ENCODE measurements at regions not wholly inside any gene's neighbourhood (a gene's known extent, or its start where the extent isn't known, plus 50 kb on each side); places are given as distances from the start of the nearest gene placed in this dataset.

DNA sequence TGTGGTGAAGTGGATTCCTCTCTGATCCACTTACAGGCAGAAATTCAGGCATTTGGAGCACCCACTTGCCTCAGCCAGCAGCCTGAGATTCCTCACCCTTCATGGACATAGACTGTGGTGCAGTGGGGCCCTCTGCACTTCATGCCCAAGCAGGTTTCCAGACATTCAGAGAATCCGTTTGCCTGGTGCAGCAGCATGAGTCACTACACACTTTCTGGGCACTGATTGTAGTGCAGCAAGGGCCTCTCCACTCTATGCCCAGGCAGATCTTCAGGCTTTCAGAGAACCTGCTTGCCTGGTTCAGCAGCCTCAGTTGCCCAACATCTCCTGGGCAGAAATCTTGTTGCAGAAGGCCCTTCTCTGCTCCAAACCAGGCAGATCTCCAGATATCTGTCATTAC is 920.9 kb downstream of the SLITRK5 start:
- Histone ChIP-seq H4K91ac (ENCODE audit: insufficient read depth, low read depth, low read length) (no peak overlapping the region), H3K9me3 (ENCODE audit: control insufficient read depth, insufficient read depth, low read length) (peaks cover 15% of the 10 kb centered on the region), H2AK5ac (ENCODE audit: low read depth, low read length) (no peak overlapping the region), H3K4me1 (ENCODE audit: control insufficient read depth, insufficient read depth, low read length) (no peaks in the 10 kb centered on the region), H3K4me2 (ENCODE audit: low read depth, low read length) (no peak overlapping the region), H3K4ac (ENCODE audit: low read depth, low read length) (no peak overlapping the region), H2BK20ac (ENCODE audit: low read depth, low read length) (no peak overlapping the region), H3K9ac (ENCODE audit: low read depth, low read length) (no peak overlapping the region), H3K27me3 (ENCODE audit: control insufficient read depth, insufficient read depth, low read length) (no peaks in the 10 kb centered on the region), H2AK9ac (replicated peaks; ENCODE audit: low read depth, low read length, poor library complexity) (no peak overlapping the region), H3K9me1 (ENCODE audit: insufficient read depth, low read length) (no peaks in the 10 kb centered on the region), H3K36me3 (ENCODE audit: control insufficient read depth, insufficient read depth, low read length) (no peaks in the 10 kb centered on the region), H3K23ac (ENCODE audit: low read depth, low read length) (no peak overlapping the region), H3K18ac (ENCODE audit: low read depth, low read length) (no peak overlapping the region), H3K56ac (ENCODE audit: extremely low read depth, insufficient read depth, low read length) (no peak overlapping the region), H3K79me1 (ENCODE audit: low read depth in 1 of 2, low read length in 2 of 2) (no peaks in the 10 kb centered on the region), H2BK15ac (ENCODE audit: low read depth, low read length) (no peak overlapping the region), H3K4me3 (ENCODE audit: insufficient read depth, low read depth, low read length) (no peak overlapping the region), H2AFZ (replicated peaks; ENCODE audit: low read length, poor library complexity) (no peak overlapping the region), H2BK120ac (ENCODE audit: low read depth, low read length) (no peak overlapping the region), H4K8ac (ENCODE audit: low read depth in 2 of 2, low read length in 2 of 2) (no peak overlapping the region), H3K27ac (ENCODE audit: insufficient read depth, low read length) (no peak overlapping the region), H2BK5ac (ENCODE audit: low read depth, low read length, poor library complexity, severe bottlenecking) (no peak overlapping the region), H3K14ac (replicated peaks; ENCODE audit: low read depth, low read length) (no peak overlapping the region), H4K5ac (ENCODE audit: low read depth, low read length) (no peak overlapping the region), H4K20me1 (ENCODE audit: insufficient read depth, low read length) (no peaks in the 10 kb centered on the region)
- intact Hi-C loops (cut with micrococcal nuclease) (no loop called here), dilution Hi-C loops (cut with HindIII; ENCODE audit: low sequenced_read_pairs, unreplicated experiment) (no loop called here), in situ Hi-C loops (cut with MboI; ENCODE audit: low sequenced_read_pairs) (no loop called here)
- BruUV-seq (replicated peaks) = no TSS peak
- WGBS, 2 experiments (ENCODE audit: extremely low coverage in 2 of 2, insufficient read length in 1 of 2) = no CpG with 5 or more reads among the region's 1 CpG
- CTCF ChIA-PET = no interaction called here
- TF ChIP-seq MXI1 (IDR thresholded peaks at IDR 0.05; ENCODE audit: borderline replicate concordance, low read depth, low read length) = no peak
- no peak for TF ChIP-seq SMC3 (IDR thresholded peaks at IDR 0.05; ENCODE audit: low read depth, low read length)
- TF ChIP-seq RCOR1 (IDR thresholded peaks at IDR 0.05; ENCODE audit: insufficient replicate concordance, low read length) = no peak
- TF ChIP-seq POLR2A (IDR thresholded peaks at IDR 0.05; ENCODE audit: low read depth, low read length) = no peak
- TF ChIP-seq, protein P1, sequence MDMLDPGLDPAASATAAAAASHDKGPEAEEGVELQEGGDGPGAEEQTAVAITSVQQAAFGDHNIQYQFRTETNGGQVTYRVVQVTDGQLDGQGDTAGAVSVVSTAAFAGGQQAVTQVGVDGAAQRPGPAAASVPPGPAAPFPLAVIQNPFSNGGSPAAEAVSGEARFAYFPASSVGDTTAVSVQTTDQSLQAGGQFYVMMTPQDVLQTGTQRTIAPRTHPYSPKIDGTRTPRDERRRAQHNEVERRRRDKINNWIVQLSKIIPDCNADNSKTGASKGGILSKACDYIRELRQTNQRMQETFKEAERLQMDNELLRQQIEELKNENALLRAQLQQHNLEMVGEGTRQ (IDR thresholded peaks at IDR 0.05; ENCODE audit: low read depth, low read length) = no peak
- TF ChIP-seq, protein P2, sequence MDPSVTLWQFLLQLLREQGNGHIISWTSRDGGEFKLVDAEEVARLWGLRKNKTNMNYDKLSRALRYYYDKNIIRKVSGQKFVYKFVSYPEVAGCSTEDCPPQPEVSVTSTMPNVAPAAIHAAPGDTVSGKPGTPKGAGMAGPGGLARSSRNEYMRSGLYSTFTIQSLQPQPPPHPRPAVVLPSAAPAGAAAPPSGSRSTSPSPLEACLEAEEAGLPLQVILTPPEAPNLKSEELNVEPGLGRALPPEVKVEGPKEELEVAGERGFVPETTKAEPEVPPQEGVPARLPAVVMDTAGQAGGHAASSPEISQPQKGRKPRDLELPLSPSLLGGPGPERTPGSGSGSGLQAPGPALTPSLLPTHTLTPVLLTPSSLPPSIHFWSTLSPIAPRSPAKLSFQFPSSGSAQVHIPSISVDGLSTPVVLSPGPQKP (IDR thresholded peaks at IDR 0.05; ENCODE audit: borderline replicate concordance, low read depth, low read length) = no peak
- no peak for TF ChIP-seq BHLHE40 (IDR thresholded peaks at IDR 0.05; ENCODE audit: low read depth, low read length)
- TF ChIP-seq, protein P3, sequence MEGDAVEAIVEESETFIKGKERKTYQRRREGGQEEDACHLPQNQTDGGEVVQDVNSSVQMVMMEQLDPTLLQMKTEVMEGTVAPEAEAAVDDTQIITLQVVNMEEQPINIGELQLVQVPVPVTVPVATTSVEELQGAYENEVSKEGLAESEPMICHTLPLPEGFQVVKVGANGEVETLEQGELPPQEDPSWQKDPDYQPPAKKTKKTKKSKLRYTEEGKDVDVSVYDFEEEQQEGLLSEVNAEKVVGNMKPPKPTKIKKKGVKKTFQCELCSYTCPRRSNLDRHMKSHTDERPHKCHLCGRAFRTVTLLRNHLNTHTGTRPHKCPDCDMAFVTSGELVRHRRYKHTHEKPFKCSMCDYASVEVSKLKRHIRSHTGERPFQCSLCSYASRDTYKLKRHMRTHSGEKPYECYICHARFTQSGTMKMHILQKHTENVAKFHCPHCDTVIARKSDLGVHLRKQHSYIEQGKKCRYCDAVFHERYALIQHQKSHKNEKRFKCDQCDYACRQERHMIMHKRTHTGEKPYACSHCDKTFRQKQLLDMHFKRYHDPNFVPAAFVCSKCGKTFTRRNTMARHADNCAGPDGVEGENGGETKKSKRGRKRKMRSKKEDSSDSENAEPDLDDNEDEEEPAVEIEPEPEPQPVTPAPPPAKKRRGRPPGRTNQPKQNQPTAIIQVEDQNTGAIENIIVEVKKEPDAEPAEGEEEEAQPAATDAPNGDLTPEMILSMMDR (conservative IDR thresholded peaks at IDR 0.05; ENCODE audit: low read depth, low read length) = no peak
- TF ChIP-seq NFE2L2 (IDR thresholded peaks at IDR 0.05; ENCODE audit: low read depth, low read length) = no peak
- TF ChIP-seq RAD21 (IDR thresholded peaks at IDR 0.05; ENCODE audit: low read length) = no peak
- TF ChIP-seq CEBPB (IDR thresholded peaks at IDR 0.05; ENCODE audit: low read depth, low read length) = no peak
- ATAC-seq (ENCODE audit: low read depth) (no peak), DNase-seq (no peak)
- POLR2A ChIA-PET (ENCODE audit: unreplicated experiment) = no interaction called here

All from IMR-90 (cell line).